ENCODE measurements at regions not wholly inside any gene's neighbourhood (a gene's known extent, or its start where the extent isn't known, plus 50 kb on each side); places are given as distances from the start of the nearest gene placed in this dataset.
"Not testable (repeated sequence)": the region's sequence is repeated elsewhere in the genome, so short reads cannot be mapped to it uniquely, and the experiment has no call there.

DNA sequence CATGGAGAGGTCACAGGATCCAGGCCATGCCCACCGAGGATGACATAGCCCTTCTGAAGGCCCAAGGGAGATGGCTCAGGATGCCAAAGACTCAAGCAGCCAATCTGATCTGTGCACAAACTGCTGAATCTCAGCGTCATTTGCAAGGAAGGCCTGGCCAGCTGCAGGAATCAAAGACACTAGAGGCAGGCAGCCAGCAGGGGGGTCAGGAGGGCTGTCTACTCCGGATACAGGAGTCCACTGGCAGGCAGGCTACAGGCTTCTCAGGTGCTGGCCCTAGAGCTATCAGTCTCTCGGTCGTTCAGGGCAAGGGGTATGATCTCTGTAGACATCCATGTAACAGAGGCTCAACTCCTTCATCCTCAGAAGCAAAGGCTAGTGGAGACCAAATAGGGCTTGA, 1735.3 kb downstream of the TP53TG3F start:
- no peak for DNase-seq (ENCODE audit: low spot score)
- ATAC-seq: no peak

DNA sequence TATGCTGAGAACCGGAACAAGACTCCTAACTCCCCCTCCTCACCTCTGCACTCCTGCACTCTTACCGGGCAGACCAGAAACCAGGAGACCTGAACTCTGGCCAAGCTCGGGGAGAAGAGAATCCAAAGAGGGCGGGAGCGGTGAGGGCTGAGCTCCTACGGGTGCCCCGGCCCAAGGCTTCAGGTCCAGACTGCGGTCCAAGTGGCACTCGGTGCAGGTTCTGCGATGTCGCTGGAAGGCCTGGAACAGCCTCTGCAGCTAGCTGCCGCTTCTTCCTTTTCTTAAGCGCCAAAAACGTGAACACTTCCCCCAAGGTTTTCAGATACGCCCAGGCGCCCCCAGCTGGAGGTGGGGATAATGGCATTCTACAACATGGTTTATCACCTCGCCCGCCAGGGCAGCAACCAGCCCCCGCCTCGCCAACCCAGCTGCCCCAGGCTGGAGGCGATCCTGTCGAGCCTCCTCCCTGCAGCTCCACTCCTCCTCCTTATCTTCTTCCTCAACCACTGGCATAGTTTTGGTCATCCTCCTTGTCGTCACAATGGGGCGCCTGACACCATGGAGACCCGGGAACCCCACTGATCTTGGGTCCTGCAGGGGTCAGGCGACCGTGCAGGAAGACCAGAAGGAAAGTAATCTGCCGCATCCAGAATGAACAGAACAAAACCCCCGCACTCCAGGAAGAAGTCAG, 1735.9 kb downstream of the TP53TG3F start:
- ATAC-seq (no peak), DNase-seq (ENCODE audit: low spot score) (no peak)

DNA sequence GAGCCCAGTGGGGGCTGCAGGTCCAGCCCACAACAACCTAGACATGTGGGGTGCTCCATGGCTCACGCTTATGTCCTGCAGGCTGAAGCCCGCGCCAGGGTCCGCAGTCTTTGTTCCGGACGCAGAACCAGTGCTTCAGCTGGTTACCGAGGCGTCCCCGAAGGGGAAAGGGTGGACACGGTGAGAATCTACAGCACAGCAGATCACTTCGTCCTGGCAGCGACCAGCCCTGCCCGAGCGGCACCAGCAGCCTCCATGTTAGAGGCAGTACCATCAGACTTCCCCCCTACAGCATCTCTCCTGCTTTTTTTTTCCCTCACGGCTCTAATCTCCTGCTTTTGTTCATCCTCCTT, 1736.4 kb downstream of the TP53TG3F start:
- DNase-seq (ENCODE audit: low spot score) (no peak), ATAC-seq (no peak)

DNA sequence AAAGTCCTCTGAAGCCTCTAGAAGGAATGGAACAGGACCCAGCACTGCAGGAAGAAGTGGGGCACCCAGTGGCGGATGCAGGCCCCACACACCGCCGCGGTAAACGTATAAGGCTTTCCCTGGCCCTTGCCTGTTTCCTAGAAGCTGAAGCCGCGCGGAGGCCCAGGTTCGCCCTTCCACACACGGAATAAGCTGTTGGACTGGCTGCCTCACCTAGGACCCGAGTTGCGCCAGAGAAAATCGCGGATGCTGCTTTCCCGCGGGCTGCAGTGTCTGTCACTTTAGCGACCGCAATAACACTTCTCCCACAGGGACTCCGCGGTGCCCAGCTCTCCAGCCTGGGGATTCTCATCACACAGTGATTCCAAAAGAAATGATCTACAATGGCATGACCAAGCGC, 1736.9 kb downstream of the TP53TG3F start:
- DNase-seq (ENCODE audit: low spot score) (no peak), ATAC-seq (no peak)

DNA sequence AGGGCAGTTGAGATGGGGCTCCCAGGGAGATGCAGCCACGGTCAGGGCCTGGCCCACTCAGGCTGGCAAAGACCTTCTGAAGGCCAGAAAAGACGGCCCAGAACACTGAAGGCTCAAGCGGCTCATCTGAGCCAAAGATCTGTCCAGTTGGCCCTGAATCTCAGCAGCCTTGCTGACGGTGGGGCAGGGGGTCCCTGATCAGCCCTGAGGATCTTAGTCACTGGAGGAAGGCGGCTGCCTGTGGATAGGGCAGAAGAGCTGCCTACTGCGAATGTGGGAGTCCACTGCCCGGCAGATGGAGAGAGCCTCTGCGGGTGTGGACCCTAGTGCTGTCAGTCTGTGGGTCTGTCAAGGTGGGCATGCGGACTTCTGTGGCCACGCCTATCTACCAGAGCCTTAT, 1738.2 kb downstream of the TP53TG3F start:
- ATAC-seq (no peak), DNase-seq (ENCODE audit: low spot score) (no peak)

DNA sequence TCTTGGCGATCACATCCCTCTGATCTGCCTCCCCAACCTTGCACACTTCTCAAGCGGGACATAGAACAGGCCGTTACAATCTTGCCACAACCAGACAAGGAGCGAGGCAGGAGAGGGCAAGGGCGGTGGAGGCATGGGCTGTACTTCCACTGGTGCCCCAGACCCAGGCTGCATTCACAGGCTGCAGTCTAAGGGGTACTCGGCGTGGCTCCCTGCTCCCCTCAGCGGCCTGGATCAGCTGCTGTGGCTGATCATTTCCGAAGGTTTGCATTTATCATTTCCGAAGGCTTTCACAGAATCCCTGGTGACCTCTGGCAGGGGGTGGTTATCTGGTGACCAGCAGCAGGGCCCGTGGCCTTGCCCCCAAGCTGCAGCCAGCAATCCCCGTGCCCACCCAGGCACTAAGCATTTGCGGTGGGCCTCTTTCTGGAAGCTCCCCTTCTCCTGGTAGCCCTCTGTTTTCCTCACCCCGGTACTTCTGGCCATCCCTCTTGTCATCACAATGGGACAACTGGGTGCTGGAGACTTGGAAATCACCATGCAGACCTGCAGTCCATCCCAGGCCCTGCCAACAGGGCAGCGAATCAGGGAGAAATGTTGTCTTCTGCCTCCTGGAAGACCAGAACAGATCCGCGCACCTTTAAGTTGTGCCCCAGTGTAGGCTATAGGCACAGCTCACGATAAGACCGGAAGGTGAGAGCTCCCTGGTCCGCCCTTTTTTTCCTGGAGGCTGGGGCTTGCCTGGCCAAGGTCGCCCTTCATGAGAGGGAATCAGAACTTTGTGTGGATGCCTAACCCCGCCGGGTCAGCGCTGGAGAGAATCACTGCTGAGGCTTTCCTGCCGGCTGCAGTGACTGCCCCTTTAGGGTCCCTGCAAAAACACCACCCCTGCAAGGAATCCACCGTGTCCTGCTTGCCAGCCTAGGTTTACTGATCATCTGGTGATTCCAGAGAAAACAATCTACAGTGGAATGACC, 1739.1 kb downstream of the TP53TG3F start:
- no peak for DNase-seq (ENCODE audit: low spot score)
- no peak for ATAC-seq

DNA sequence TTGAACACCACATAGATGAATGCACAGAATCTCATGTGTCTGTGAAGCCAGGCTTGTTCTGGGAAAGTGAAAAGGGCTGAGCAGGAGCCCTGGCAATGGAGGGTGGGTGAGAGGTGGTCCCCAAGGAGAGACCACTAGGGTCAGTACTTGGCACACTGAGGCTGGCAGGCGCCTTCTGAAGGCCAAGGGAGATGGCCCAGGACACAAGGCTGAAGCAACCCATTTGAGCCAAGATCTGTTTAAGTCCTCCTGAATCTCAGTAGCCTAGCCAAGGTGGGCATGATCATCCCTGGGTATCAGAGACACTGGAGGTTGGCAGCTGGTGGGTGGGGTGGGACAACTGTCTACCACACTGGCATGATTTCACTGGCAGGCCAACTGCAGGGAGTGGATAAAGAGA, 1741.2 kb downstream of the TP53TG3F start:
- ATAC-seq: no peak
- DNase-seq (ENCODE audit: low spot score): no peak

DNA sequence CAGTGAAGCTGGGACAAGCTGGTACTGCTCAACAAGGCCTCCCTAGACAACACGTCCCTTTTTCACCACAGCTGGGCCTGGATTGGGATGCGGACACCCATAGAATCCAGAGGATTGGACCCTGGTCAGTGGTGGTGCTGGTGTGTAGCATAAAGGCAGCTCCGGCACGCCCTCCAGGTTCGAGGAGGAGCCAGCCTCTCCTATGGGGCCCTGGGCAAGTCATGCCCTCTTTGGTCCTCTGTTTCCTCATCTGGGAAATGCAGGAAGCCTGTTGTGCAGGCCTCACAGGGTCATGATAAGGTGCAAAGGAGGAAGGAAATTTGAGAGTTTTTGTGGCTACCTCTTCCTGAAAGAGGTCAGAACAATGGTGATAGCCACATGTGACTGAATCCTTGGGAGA, 1741.7 kb downstream of the TP53TG3F start:
- ATAC-seq (no peak), DNase-seq (ENCODE audit: low spot score) (no peak)

DNA sequence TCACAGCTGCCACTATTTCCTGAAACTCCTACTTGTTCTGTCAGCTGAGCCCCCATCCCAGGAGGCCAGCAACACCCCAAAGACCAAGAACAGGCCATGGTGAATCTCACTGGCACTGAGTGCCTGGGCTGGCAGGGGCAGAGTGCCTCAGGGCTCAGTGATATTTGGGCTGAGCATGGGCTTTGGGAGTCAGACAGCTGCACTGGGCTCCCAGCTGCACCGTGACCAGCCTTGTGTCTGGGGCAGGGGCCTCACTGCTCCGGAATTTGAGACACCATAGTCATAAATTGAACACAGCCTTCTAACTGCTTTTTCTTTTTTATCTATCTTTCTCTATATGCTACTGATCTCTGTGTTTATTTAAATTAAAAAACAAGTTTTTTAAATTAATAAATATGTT, 1744.2 kb downstream of the TP53TG3F start:
- no peak for ATAC-seq
- no peak for DNase-seq (ENCODE audit: low spot score)

DNA sequence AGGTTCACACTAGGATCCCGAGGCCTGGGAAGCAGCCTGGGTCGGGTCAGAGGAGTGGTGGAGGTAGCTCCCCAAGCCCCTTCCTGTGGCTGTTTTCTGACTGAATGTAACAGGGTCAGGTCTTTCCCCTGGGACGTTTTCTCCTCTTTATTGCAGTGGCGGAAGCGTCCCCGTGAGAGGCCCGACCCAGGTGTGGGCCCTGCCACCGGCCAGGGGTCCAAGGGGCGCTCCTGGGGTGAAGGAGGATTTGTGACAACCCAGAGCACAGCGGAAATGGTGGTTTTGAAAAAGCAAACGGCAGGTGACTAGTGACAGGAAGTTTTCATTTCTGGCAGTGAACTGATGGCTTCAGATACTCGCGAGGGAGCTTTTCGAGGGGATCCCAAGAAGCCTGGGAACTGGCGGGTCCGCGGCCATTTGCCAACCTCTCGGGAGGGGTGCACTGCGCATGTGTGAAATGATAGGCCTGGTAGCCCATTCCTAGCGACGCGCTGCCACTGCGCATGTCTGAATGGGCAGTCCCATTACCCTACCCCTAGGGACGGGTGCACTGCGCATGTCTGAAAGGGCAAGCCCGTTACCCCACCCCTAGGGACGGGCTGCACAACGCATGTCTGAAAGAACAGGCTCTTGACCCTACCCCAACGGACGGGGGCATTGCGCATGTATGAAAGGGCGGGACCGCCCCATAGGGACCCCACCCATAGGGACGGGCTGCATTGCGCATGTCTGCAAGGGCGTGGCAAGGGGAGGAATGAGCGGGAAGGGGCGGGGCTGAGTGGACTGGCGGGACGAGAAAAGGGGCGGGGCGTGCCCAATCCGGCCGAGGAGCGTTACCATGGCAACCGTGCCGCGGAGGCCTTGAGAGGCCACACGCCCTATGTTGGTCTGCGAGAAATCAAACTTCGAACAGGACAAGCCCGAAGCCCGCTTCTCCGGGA, 1747.9 kb downstream of the TP53TG3F start:
- DNase-seq (ENCODE audit: low spot score): no peak
- no peak for ATAC-seq

DNA sequence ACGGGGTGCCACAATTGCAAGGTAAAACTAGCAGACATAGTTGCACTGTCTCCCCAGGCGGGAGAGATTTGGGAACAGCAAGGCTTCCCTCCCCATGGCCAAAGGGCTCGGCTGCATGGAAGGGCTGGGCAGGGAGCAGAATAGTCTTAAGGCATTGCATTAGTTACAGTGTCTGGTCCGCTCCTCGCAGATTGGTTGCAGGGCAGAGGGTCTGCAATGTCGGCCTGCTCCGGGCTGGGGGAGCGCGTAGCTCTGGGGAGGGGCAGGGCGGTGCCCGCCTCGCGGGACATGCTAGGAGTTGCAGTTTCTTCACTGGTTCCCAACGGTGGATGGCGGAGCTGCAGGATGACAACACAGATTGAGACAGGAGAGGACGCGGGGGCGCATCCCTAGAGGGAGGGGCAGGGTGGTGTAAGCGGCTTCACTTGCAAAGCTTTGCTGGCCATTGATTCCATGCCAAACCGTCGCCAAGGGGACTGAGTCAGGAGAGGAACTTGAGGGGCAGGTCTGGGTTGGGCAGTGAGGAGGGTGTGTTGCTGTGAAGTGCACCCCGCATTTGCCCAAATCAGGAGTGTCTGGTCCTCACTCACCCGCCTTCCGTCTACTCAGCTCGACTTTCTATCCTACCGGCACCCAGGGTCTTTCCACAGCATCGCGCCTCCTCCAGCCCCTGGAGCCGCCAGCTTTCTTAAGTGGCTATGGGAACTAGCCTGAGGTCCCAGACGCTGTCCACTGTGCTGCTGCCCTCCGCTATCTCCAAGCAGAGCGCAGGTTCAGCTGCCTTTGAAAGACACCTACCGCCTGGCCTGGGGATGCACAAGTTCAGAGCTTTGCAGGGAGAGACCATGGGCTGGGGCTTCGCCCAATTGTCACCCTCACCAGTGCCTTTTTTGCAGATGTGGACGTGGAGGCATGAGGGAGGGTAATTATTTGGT, 1748.9 kb downstream of the TP53TG3F start:
- ATAC-seq: no peak
- no peak for DNase-seq (ENCODE audit: low spot score)

DNA sequence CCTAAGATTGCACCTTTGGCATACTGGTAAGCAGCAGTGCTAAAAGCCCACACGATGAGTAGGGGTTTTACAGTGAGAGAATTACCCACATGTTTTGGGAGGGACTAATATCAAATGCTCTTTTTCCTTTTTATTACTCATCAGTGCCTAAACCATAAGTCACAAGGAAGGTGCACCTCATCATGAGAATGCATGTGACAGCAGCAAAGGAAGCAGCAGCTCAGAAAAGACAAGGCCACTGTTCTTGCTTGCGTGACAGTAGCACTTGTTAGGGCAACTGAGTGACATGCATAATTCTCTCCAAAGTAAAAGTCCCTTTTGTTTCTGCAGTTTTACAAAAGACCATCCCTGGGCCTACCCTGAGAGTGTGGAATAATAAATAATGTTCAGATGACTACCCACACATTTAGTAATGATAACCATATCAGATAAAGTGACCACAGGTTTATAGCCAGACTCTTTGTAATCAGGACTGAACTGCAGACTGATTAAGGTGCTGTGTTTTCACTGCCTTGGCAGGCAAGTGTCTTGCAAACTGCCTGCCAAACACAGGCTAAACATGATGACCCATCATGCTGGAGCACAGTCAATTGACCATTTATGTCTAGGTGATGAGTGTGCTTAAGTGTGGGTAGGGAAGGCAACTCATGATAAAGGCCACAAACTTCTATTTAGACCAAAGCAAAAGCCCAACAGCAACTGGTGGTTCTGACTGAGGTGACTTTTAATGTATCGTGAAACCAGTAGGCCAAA, 1751.4 kb downstream of the TP53TG3F start:
- DNase-seq (ENCODE audit: low spot score): no peak
- ATAC-seq: no peak

DNA sequence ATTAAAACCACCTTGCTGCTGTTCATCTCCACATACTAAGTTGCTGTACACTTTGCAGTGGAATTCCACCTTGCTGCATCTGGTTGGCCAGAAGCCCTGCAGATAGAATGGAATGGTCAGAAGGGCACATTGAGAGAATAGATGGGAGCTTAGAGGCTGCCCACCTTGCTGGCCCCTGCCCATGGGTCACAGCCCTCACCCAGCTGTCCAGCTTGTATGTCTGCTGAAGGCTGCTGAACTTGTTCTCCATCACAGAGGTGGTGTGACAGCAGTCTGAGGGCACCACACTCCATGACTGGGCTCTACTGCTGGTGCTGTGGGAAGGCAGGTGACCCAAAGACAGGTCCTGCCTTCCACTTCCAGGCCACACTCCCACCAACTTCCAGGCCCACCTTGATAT, 1755.4 kb downstream of the TP53TG3F start:
- ATAC-seq: no peak
- no peak for DNase-seq (ENCODE audit: low spot score)

DNA sequence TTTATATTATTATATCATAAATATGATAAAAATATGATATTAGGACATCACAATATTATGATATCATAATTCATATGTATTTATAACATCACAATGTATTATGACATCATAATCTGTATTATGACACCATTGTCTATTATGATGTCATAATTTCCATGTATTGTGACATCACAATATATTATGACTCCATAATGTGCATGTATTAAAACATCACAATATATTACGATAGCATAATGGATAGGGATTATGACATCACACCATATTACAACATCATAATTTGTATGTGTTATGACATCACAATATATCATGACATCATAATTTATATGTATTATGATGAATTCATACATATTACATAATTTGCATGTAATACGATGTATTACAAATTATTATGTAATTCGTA, 1755.9 kb downstream of the TP53TG3F start:
- no peak for DNase-seq (ENCODE audit: low spot score)
- ATAC-seq: no peak

DNA sequence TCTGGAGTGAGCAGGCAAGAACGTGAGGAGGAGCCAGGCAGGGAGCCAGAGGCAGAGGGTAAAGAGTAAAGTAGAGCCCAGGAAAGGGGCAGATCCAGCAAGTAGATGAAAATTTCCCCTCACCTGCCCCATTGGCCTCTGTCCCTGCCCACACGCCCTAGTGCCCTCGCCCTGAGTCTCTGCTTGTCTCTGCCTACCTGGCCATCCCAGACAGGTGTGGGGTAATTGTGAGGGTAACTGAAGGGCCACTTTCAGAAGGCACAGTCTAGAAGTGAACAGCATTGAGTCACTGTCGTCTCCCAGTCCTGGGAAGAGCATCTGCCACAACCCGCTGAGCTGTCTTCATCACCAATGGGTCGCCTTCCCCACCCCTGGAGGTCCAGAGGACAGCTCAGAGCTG, 1756.8 kb downstream of the TP53TG3F start:
- not testable (repeated sequence) for DNase-seq (ENCODE audit: low spot score); ATAC-seq

DNA sequence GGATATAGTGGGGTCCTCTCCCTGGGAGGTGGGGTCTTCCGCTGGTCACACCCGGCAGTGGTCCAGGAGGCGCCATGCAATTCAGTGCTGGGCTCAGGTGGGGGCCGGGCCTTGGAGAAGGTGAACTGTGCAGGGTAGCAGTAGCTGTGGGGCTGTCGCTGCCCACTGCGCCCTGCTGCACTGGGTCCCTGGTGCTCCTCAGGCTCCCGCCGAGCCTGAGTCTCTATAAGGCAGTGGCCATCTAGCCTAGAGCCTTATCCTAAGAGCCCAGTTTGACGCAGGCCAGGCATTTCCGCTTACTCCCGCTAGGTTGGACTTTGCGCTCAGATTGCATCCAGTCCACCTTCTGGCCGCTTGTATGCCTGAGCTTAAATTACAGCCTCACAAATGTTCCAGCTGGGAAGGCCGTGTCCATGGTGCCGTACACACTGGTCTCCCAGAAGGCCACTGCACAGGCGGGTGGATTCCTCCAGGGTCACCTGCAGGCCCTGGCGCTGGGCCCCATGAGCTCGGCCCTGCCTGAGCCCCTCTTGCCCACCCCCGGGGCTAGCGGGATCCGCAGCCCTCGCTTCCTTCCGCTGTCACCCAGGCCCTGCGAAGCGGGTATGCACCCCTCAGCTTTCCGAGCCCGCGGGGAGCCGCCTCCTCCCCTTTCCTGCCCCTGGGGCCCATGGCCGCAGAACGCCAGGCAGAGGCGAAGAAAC, 1762.2 kb downstream of the TP53TG3F start:
- ATAC-seq: no peak
- DNase-seq (ENCODE audit: low spot score): no peak

DNA sequence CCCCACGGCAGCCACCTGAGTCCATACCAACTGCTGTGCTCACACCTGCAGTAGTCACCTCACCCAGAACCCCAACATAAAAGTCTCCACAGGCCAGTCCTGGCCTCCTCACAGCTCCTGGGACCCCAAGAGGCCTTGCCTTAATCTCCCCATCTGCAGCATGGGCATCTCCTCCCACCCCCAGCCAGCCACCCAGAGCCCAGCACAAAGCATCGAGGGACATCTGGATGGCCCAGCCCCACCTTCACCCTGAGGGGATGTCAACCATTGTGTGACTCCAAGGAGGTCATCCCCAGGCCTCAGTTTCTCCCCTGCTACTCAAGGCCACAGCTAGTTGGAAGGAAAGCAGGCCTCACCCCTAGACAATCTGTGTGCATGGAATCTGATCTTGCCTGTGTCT, 1775.3 kb downstream of the TP53TG3F start:
- ATAC-seq (no peak), DNase-seq (ENCODE audit: low spot score) (no peak)

DNA sequence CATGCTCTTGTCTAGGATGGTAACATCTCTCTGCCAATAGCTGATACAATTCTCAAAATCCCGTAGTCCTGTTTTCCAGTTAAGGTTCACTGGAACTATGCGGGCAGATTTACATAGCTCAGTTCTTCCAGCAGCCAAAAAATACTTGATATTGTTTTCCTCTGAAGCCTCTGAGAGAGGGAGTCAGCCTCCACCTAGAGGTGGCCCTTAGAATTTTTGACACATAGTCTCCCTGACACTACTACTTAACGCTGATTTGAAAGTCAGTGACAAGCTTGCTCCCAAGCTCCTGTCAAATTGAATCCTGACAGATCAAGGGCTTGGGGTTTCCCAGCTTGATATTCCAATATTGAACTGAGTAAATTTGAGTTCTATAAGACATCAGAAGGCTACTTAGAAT, 1780.1 kb downstream of the TP53TG3F start:
- DNase-seq (ENCODE audit: low spot score): no peak
- ATAC-seq: no peak

DNA sequence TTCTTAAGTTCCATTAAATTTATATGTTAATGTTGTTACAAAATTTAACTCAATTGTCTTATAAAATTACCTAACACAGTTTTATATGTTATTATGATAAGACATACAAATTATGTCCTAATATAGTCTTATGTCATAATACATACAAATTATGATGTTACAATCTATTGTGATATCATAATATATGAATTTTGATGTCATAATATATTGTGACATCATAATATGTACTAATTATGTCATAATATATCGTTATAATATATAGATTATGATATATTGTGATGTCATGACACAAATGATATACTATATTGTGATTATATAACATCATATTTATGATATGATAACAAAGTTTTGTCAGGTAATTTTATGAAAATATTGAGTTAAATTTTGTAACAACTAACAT, 1789.6 kb downstream of the TP53TG3F start:
- DNase-seq (ENCODE audit: low spot score) (no peak), ATAC-seq (no peak)

Data from left lobe of liver (tissue), 2 donors.